Activated T-helper 1 cell treated with anti-CD3 and anti-CD28 coated beads, Interleukin-12 subunit alpha, Interleukin-12 subunit beta, Interleukin-2, Interleukin-4 antibody, amounts not matched to agents 30 ng/mL and 10 ng/mL and 1 ng/mL, durations not matched to agents 14 hours and 24 hours and 36 hours (primary cell): ENCODE measurements at regions not wholly inside any gene's neighbourhood (a gene's known extent, or its start where the extent isn't known, plus 50 kb on each side); places are given as distances from the start of the nearest gene placed in this dataset.
"Not testable (repeated sequence)": the region's sequence is repeated elsewhere in the genome, so short reads cannot be mapped to it uniquely, and the experiment has no call there.

Experiments
- DNase-seq: peaks from one replicate; pipeline ENCODE4 v3.0.0; 2021; ENCODE audit warnings: low spot score
- H3K27ac Mint-ChIP-seq: one replicate; pipeline ENCODE4 v1.8.0; 2021; ENCODE audit warnings: mild to moderate bottlenecking, mixed read lengths
- H3K27me3 Mint-ChIP-seq: one replicate; pipeline ENCODE4 v1.8.0; 2022; ENCODE audit warnings: mild to moderate bottlenecking, moderate library complexity, mixed read lengths; ENCODE audit not compliant: insufficient read depth
- H3K36me3 Mint-ChIP-seq: one replicate; pipeline ENCODE4 v1.8.0; 2021; ENCODE audit warnings: low read depth, mixed read lengths
- H3K4me1 Mint-ChIP-seq: one replicate; pipeline ENCODE4 v1.8.0; 2021; ENCODE audit warnings: low read depth, mixed read lengths
- H3K4me3 Mint-ChIP-seq: one replicate; pipeline ENCODE4 v1.8.0; 2021; ENCODE audit warnings: mild to moderate bottlenecking, moderate library complexity, mixed read lengths
- H3K9me3 Mint-ChIP-seq: one replicate; pipeline ENCODE4 v1.8.0; 2021; ENCODE audit warnings: mixed read lengths
- intact Hi-C: fragments of 100-400 bp; cut with micrococcal nuclease; formaldehyde crosslinking; loops from one replicate; pipeline ENCODE4 v1.15.1; 2024

DNA sequence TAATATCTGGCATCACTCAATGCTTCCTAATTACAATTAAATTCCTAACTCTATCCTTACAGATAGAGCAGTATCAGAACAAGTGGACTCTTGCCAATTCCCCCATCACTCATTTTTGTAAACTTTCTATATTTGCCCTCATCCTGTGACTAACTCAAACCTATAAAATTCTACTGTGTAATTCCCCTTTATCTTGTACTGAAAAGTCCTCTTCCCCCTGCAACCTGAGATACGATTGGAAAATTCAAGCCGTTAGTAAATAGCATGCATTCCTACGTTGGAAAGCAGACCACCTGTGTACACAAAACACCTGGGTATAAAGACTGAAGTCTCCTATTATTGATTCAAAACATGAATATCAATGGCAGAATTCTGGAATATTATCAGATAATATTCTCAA is 70.4 kb upstream of the KCNQ5 start:
- no peaks in the 10 kb centered on the region for H3K36me3 Mint-ChIP-seq
- H3K27ac Mint-ChIP-seq, result no peak overlapping the region
- intact Hi-C loops, result no loop called here
- DNase-seq, result no peak
- H3K4me1 Mint-ChIP-seq, result peaks cover 8% of the 10 kb centered on the region
- peaks cover 8% of the 10 kb centered on the region for H3K27me3 Mint-ChIP-seq
- H3K4me3 Mint-ChIP-seq, result no peak overlapping the region
- no peaks in the 10 kb centered on the region for H3K9me3 Mint-ChIP-seq

DNA sequence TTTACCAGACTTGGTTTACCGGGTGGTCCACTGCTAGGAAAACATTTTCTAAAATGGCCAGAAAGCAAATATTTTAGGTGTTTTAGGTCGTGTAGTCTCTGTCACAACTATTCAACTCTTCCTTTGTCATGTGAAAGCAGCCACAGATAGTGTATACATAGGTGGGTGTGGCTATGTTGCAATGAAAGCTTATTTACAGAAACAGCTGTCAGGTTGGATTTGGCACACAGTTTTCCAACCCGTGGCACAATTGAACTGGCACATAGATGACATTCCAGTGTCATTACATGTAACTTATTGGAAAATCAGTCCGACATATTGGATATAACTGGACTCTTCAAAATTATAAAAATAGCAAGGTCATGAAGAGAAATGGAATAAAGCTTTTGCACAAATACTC is 68.9 kb upstream of the KCNQ5 start:
- no peak overlapping the region for H3K27ac Mint-ChIP-seq
- intact Hi-C loops, result no loop called here
- H3K36me3 Mint-ChIP-seq, result no peaks in the 10 kb centered on the region
- no peaks in the 10 kb centered on the region for H3K9me3 Mint-ChIP-seq
- peaks cover 8% of the 10 kb centered on the region for H3K4me1 Mint-ChIP-seq
- no peak overlapping the region for H3K4me3 Mint-ChIP-seq
- peaks cover 6% of the 10 kb centered on the region for H3K27me3 Mint-ChIP-seq
- DNase-seq, result no peak

DNA sequence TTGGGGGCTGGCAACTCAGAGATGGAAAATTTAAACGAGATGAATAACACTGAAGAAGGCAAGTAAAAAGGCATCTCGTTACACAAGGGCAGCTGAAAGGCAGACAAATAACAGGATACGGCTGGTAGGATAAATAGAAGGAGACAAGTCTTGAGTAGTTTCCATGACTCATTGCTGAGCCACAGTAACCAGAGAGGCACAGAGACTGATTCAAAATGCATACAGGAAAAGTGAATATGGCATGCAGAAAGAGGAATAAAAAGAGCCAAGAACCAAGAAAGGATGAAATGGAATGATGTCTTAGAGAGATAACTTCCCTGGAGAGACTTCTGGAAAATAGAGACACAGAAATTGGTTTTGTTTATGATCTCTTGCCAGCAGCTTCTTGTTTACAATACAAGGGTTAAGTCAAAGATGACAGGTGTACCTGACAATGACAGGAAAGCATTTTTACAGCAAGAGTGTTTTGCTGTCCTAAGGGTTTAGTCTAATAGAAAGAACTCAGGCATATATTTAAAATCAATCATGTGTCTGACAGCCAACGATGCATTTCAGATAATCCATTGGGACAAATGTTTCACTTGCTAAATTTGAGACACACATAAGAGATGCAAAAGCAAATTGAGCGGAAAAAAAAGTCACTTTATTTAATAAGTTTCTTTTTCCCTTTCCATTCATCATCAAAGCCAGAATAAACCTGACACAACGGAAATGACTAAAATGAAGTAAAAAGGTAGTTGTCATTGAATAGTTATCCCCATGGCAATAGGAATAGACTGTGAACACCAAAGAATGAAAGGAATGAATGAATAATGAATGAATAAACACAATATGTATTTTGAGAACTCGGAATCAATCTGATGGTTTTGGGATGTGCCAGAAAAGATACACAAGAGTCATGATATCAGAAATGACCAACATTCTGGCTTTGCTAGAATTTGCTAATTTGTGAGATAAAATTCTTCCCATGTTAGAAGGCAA is 68.0 kb upstream of the KCNQ5 start:
- Mint-ChIP-seq H3K4me1 (peaks cover 8% of the 10 kb centered on the region), H3K4me3 (no peak overlapping the region), H3K9me3 (no peaks in the 10 kb centered on the region), H3K27me3 (peaks cover 3% of the 10 kb centered on the region), H3K36me3 (no peaks in the 10 kb centered on the region), H3K27ac (no peak overlapping the region)
- no peak for DNase-seq
- intact Hi-C loops, result no loop called here

DNA sequence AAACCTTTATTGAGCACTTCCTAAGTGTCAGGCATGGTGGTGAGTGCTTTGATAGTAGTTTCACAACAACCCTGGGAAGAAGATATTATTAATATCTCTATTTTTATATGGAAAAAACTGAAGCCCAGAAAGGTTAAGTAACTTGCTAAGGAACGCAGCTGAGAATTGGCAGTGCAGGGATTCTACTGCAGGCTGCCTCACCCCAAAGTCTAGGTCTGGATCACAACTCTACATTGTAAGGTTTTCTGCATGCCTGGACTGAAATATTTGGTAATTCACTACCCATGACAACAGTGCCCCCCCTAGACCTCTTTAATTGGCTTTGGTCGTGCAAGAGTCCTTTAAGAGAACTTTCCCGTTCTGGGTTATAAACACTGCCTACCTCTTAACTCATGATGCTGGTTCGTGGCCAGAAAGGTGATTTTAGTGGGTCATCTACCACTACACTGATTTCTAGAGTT is 67.1 kb upstream of the KCNQ5 start:
- intact Hi-C loops, result no loop called here
- no peaks in the 10 kb centered on the region for H3K9me3 Mint-ChIP-seq
- peaks cover 2% of the 10 kb centered on the region for H3K27me3 Mint-ChIP-seq
- H3K36me3 Mint-ChIP-seq, result no peaks in the 10 kb centered on the region
- no peak overlapping the region for H3K27ac Mint-ChIP-seq
- peaks cover 8% of the 10 kb centered on the region for H3K4me1 Mint-ChIP-seq
- DNase-seq, result no peak
- no peak overlapping the region for H3K4me3 Mint-ChIP-seq

DNA sequence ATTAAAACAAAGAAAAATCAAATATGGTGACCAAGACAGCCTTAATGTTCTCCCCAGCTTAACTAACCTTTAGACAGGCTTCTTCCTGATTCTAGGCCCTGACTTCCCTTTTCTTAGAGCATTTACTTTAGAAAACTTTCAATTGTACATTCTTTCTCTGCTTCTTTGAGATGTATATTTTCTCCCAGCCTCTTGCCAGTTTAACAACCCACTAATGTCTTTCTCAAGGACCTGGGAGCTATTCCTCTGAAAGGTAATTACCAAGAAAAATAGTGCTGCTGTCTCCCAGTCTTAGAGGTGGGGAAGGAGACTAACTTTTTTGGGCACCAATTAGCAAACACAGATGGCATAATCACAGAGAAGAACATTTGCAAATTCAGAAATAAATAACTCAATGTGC is 62.8 kb upstream of the KCNQ5 start:
- no peaks in the 10 kb centered on the region for H3K9me3 Mint-ChIP-seq
- H3K27me3 Mint-ChIP-seq, result peaks cover 2% of the 10 kb centered on the region
- peaks cover under 1% of the 10 kb centered on the region for H3K4me1 Mint-ChIP-seq
- H3K36me3 Mint-ChIP-seq, result no peaks in the 10 kb centered on the region
- no peak overlapping the region for H3K27ac Mint-ChIP-seq
- no peak overlapping the region for H3K4me3 Mint-ChIP-seq
- intact Hi-C loops, result no loop called here
- DNase-seq, result no peak

DNA sequence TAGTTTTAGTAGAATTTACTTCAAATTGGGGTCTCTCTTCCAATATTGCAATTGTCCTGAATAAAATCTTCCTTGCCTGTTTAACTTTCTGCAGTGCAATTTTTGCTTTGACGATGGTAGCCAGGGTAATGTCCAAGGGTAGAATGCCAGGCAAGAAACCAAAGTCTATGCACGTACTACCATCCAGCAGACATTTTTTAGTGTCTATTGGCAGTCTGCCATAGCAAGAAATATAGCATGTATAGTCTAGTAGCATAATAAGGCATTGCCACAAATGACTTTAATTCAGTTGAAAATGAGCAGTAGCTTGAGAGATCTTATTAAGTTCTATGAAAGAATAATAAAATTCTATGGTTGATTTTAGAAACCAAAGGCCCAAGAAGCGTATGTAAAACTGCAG is 62.3 kb upstream of the KCNQ5 start:
- intact Hi-C loops, result no loop called here

DNA sequence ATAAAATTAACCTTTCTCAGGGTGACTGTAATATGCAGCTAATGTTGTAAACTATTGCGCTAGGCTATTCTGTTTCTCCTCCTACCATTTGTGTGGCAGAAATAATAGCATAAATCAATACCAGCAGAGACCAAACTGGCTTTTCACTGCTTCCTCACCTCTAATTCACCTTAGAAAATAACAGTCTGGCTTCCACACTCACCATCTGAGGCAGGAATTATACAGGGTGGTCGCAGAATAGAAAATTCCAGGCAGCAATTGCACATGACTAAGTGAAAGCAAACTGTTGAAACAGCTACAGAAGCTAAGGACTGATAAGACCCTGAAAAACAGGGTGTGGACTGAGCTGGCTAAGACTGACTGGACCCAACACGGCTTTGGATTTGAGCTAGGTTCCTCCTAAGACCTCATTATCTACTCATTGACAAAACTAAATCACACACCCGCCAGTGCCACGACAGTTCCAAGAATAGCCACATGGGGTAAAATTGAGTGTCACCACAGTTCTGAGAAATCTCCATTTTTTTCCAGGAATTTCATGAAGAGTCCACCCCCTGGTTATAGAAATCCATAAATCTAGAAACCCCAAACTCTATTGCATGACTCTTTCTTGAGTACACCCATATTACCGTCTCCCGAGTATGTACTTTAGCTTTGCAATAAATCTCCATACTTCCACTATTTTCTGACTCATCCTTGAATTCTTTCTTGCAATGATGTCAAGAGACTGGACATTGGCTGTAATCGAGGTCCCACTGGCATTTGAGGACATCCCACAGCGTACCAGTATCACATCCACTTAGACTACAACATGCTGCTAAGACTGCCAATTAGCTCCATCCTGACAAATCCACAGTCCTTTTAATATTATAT is 60.9 kb upstream of the KCNQ5 start:
- no peaks in the 10 kb centered on the region for H3K9me3 Mint-ChIP-seq
- intact Hi-C loops, result no loop called here
- H3K27ac Mint-ChIP-seq, result no peak overlapping the region
- H3K4me3 Mint-ChIP-seq, result no peak overlapping the region
- no peak for DNase-seq
- peaks cover 2% of the 10 kb centered on the region for H3K27me3 Mint-ChIP-seq
- H3K4me1 Mint-ChIP-seq, result no peaks in the 10 kb centered on the region
- no peaks in the 10 kb centered on the region for H3K36me3 Mint-ChIP-seq

More for the DNA sequence above, 62.3 kb upstream of the KCNQ5 start:
- Mint-ChIP-seq H3K4me1 (no peaks in the 10 kb centered on the region), H3K9me3 (no peaks in the 10 kb centered on the region), H3K27me3 (peaks cover 2% of the 10 kb centered on the region), H3K27ac (no peak overlapping the region), H3K4me3 (no peak overlapping the region), H3K36me3 (no peaks in the 10 kb centered on the region)
- DNase-seq, result no peak

DNA sequence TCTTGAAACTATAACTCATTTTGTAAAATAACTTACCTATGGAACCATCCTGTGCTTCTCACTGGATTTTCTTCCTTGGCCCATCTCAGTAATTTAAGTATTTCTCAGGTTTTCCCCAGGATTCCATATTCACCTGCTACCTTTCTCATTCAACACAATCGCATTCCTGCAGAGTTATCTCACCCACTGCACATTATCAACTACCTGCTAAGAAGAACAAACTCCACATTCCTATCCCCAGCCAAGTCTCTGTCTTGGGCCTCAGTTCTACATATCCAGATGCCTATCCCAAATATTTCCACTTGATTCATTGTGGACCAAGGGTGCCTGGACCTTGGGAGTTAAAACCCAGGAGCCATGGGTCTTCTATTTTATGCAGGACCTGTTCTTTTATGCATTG is 60.2 kb upstream of the KCNQ5 start:
- Mint-ChIP-seq H3K4me1 (no peaks in the 10 kb centered on the region), H3K36me3 (no peaks in the 10 kb centered on the region)

DNA sequence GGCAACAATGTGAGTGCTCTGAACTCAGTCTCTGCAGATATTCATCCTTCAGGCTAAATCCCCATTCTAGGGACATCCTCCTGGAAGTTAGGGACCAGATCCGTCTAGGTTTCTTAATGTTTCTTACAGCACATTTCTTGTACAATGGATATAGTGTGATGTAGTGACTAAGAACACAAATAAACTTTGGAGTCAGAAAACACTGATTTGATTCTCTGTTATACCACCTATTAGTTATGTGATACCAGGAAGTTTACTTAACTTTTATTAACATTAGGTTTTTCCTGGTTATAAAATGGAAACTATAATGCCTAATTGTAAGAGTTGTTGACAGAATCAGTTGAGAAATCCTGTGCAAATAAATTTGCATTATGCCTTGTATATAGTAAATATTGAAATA is 57.6 kb upstream of the KCNQ5 start:
- no peak overlapping the region for H3K4me3 Mint-ChIP-seq
- H3K9me3 Mint-ChIP-seq, result no peaks in the 10 kb centered on the region
- no peak for DNase-seq
- no peaks in the 10 kb centered on the region for H3K27me3 Mint-ChIP-seq
- no peak overlapping the region for H3K27ac Mint-ChIP-seq
- H3K4me1 Mint-ChIP-seq, result no peaks in the 10 kb centered on the region
- intact Hi-C loops, result no loop called here
- no peaks in the 10 kb centered on the region for H3K36me3 Mint-ChIP-seq

More for the DNA sequence above, 60.2 kb upstream of the KCNQ5 start:
- no peak overlapping the region for H3K27ac Mint-ChIP-seq
- H3K27me3 Mint-ChIP-seq, result peaks cover 2% of the 10 kb centered on the region
- no peak overlapping the region for H3K4me3 Mint-ChIP-seq
- DNase-seq, result no peak
- no peaks in the 10 kb centered on the region for H3K9me3 Mint-ChIP-seq
- intact Hi-C loops, result no loop called here

DNA sequence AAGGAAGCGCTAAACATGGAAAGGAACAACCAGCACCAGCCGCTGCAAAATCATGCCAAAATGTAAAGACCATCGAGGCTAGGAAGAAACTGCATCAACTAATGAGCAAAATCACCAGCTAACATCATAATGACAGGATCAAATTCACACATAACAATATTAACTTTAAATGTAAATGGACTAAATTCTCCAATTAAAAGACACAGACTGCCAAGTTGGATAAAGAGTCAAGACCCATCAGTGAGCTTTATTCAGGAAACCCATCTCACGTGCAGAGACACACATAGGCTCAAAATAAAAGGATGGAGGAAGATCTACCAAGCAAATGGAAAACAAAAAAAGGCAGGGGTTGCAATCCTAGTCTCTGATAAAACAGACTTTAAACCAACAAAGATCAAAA is 49.9 kb upstream of the KCNQ5 start:
- H3K36me3 Mint-ChIP-seq, intact Hi-C loops: not testable (repeated sequence)

More for the DNA sequence above, 49.9 kb upstream of the KCNQ5 start:
- not testable (repeated sequence) for H3K27ac Mint-ChIP-seq, H3K9me3 Mint-ChIP-seq, H3K4me1 Mint-ChIP-seq, DNase-seq, H3K4me3 Mint-ChIP-seq, H3K27me3 Mint-ChIP-seq
